ENCODE measurements at regions not wholly inside any gene's neighbourhood (a gene's known extent, or its start where the extent isn't known, plus 50 kb on each side); places are given as distances from the start of the nearest gene placed in this dataset.

DNA sequence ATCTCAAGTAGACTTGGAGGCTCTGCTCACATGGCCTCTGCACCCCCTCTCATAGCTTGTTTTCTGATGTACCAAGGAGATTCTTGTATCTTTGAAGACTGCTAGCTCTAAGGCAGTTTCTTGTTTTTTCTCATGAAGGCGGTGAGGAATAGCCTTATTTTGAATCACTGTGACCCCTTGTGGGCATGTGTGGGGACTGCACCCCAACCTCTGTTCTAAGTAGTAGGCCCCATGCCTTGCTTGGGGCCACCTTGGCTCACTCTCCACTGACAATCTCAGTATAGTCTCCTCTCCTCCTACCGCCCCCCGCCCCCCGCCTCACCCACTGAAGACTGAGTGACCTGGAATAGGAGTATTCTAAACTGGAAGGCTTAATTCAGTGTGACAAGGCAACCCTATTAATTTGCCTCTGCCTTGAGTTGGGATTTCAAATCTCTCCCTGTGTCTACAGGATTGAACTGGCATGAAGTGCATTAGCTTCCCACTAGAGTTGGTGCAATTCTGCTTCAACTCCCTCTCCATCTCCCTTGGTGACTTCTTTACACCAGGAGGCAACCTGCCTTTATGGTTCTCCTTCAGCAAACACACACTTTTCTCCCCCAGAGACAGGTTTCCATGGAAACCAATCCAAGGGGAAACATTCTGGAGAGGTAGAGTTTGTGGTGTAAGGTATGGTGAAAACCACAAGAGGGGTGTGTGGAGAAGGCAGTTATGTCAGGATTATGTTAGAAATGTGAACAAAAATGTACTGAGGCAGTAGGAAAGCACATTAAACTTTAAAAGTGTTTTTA is 75.4 kb upstream of the ECI2 start:
- TF ChIP-seq CTCF (IDR thresholded peaks at IDR 0.05) (peak; percentile 58 to 73 (median 68)), POLR2A (IDR thresholded peaks at IDR 0.05) (no peak)

All from adrenal gland (tissue), 5 donors.